CD4-positive, alpha-beta T cell treated with Interleukin-4 for 4 hours (primary cell): ENCODE measurements at regions not wholly inside any gene's neighbourhood (a gene's known extent, or its start where the extent isn't known, plus 50 kb on each side); places are given as distances from the start of the nearest gene placed in this dataset.
"Not testable (repeated sequence)": the region's sequence is repeated elsewhere in the genome, so short reads cannot be mapped to it uniquely, and the experiment has no call there.

ENCODE experiments used
- DNase-seq: peaks from one replicate; pipeline ENCODE4 v3.0.0-alpha.2; 2020

- DNase-seq: no peak
These were observed 332.4 kb downstream of the IRS1 start for GRCh38 chr2:226467221-226467620.

GRCh38 chr2:226466589-226466988 is 333.0 kb downstream of the IRS1 start:
- DNase-seq: no peak

GRCh38 chr2:226466124-226466523 is 333.5 kb downstream of the IRS1 start:
- DNase-seq: no peak

GRCh38 chr2:226464380-226464779 is 335.2 kb downstream of the IRS1 start:
- no peak for DNase-seq

- no peak for DNase-seq
These were observed 336.5 kb downstream of the IRS1 start for GRCh38 chr2:226463154-226463553.

GRCh38 chr2:226461981-226462380 is 337.6 kb downstream of the IRS1 start:
- DNase-seq: no peak

- DNase-seq: not testable (repeated sequence)
These were observed 343.5 kb downstream of the IRS1 start for GRCh38 chr2:226456144-226456543.

GRCh38 chr2:226452768-226453167 is 346.9 kb downstream of the IRS1 start:
- no peak for DNase-seq

- no peak for DNase-seq
These were observed 348.1 kb downstream of the IRS1 start for GRCh38 chr2:226451486-226451885.

GRCh38 chr2:226450141-226450540 is 349.5 kb downstream of the IRS1 start:
- no peak for DNase-seq

- no peak for DNase-seq
These were observed 352.0 kb downstream of the IRS1 start for GRCh38 chr2:226447338-226448300.

- no peak for DNase-seq
These were observed 353.1 kb downstream of the IRS1 start for GRCh38 chr2:226446406-226447001.

- no peak for DNase-seq
These were observed 354.3 kb downstream of the IRS1 start for GRCh38 chr2:226445216-226445861.

GRCh38 chr2:226443112-226443511 is 356.5 kb downstream of the IRS1 start:
- DNase-seq: no peak

- DNase-seq: no peak
These were observed 359.3 kb downstream of the IRS1 start for GRCh38 chr2:226440127-226440918.

GRCh38 chr2:226439337-226439736 is 360.3 kb downstream of the IRS1 start:
- DNase-seq: no peak

- no peak for DNase-seq
These were observed 364.5 kb downstream of the IRS1 start for GRCh38 chr2:226435146-226435545.

GRCh38 chr2:226434702-226435101 is 364.9 kb downstream of the IRS1 start:
- DNase-seq: no peak

- DNase-seq: no peak
These were observed 368.2 kb downstream of the IRS1 start for GRCh38 chr2:226431288-226431948.

GRCh38 chr2:226429476-226429875 is 370.1 kb downstream of the IRS1 start:
- DNase-seq: no peak

- DNase-seq: no peak
These were observed 371.9 kb downstream of the IRS1 start for GRCh38 chr2:226427538-226428307.
